KOPT-K1 (cell line): ENCODE measurements at regions not wholly inside any gene's neighbourhood (a gene's known extent, or its start where the extent isn't known, plus 50 kb on each side); places are given as distances from the start of the nearest gene placed in this dataset.

ENCODE experiments used
- H3K27ac ChIP-seq: fragments of 200-600 bp; sonication (generic); 2 replicates; pipeline ENCODE4 v1.5.1; 2016; ENCODE audit warnings: antibody characterized with exemption, mild to moderate bottlenecking, low read depth, low read length; ENCODE audit not compliant: poor library complexity, severe bottlenecking
- H3K36me3 ChIP-seq: fragments of 200-600 bp; sonication (generic); 2 replicates; pipeline ENCODE4 v1.5.1; 2017; ENCODE audit warnings: antibody characterized with exemption, mild to moderate bottlenecking, low read length, moderate library complexity; ENCODE audit not compliant: insufficient read depth
- H3K9me3 ChIP-seq: fragments of 200-600 bp; sonication (generic); 2 replicates; pipeline ENCODE4 v1.5.1; 2017; ENCODE audit warnings: antibody characterized with exemption, low read length, mild to moderate bottlenecking; ENCODE audit not compliant: insufficient read depth, poor library complexity, severe bottlenecking

DNA sequence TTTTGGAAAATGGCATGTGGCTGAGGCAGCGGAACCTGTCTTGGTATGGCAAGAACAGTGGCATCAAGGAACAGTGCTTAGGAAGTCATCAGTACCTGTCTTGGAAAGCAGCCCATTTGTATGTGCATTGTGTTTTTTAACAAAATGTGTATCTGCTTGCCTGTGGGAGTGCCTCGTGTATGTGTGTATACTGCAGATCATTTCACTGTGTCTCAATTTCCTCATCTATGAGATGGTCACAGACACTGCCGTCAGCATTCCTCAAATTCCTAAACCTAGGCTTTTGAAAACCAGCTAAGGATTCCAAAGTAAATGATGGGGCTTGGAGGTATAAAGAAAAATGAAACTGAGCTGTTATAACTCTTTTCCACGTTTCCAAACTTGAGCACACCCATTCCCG, 441.3 kb downstream of the RND3 start:
- Histone ChIP-seq H3K9me3 (no peaks in the 10 kb centered on the region), H3K27ac (no peak overlapping the region), H3K36me3 (no peaks in the 10 kb centered on the region)

DNA sequence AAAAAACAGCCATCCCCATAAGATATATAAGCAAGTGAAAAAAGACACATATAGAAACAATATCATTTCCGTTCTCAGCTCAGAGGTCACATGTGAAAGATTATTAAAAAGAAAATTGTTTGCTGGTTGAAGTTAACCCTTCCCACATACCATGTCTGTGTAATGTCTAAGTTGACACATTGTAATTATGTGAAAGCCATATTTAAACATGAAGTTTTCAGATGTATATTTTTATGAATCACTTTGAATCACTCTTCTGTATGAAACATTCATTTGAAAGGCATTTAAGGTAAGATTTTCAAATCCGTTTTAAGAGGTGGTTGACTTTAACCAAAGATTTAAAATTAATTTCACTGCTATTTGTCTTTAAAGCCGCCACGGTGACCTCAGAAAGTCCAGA, 441.9 kb downstream of the RND3 start:
- H3K9me3 ChIP-seq: no peaks in the 10 kb centered on the region
- no peaks in the 10 kb centered on the region for H3K36me3 ChIP-seq
- H3K27ac ChIP-seq: no peak overlapping the region

DNA sequence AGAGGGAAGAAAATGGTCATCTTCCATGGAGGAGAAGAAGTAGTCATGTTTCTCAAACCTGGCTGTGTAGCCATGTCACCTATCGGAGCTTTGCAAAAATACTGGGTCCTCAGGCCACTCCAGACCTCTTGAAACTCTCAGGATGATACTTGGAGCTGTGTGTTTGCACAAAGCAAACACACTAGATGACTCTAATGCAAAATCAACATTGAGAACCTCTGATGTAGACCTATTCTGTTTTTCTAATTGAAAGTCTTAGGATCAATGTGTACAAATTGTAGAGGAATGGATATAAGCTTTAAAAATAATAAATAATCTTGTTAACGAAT, 444.3 kb downstream of the RND3 start:
- H3K36me3 ChIP-seq: no peaks in the 10 kb centered on the region
- H3K9me3 ChIP-seq: no peaks in the 10 kb centered on the region
- no peak overlapping the region for H3K27ac ChIP-seq

GRCh38 chr2:150042500-150043171, 444.8 kb downstream of the RND3 start:
- no peaks in the 10 kb centered on the region for H3K36me3 ChIP-seq
- no peak overlapping the region for H3K27ac ChIP-seq
- H3K9me3 ChIP-seq: no peaks in the 10 kb centered on the region

- H3K27ac ChIP-seq: no peak overlapping the region
- no peaks in the 10 kb centered on the region for H3K36me3 ChIP-seq
- no peaks in the 10 kb centered on the region for H3K9me3 ChIP-seq
These were observed 445.6 kb downstream of the RND3 start for GRCh38 chr2:150041722-150042425.

GRCh38 chr2:150036622-150037021, 449.0 kb upstream of the MMADHC start:
- no peaks in the 10 kb centered on the region for H3K36me3 ChIP-seq
- no peaks in the 10 kb centered on the region for H3K9me3 ChIP-seq
- H3K27ac ChIP-seq: no peak overlapping the region

GRCh38 chr2:150034665-150035064, 447.1 kb upstream of the MMADHC start:
- no peaks in the 10 kb centered on the region for H3K9me3 ChIP-seq
- H3K27ac ChIP-seq: no peak overlapping the region
- no peaks in the 10 kb centered on the region for H3K36me3 ChIP-seq

GRCh38 chr2:150030436-150031190, 443.0 kb upstream of the MMADHC start:
- Histone ChIP-seq H3K9me3 (no peaks in the 10 kb centered on the region), H3K36me3 (no peaks in the 10 kb centered on the region), H3K27ac (no peak overlapping the region)

- Histone ChIP-seq H3K27ac (no peak overlapping the region), H3K9me3 (no peaks in the 10 kb centered on the region), H3K36me3 (no peaks in the 10 kb centered on the region)
These were observed 440.7 kb upstream of the MMADHC start for GRCh38 chr2:150028322-150028721.

DNA sequence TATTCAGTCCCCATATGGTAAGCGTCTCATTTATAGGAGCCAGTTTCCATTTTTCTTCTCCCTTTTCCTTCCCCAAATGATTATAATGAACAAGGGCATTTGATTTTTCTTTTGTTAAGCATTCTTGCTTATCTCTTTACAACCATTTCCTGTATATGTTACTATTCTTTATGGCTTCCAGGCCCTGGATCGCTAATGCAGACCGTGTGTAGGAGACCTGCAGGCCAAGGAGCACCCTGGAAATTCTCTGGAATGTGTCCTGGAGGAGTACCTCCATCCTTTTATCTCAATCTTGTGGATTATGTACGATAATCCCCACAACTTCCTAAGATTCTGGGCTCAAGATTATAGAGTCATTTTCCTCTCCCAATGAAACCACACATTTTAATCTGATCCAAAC, 439.6 kb upstream of the MMADHC start:
- Histone ChIP-seq H3K9me3 (no peaks in the 10 kb centered on the region), H3K27ac (no peak overlapping the region), H3K36me3 (no peaks in the 10 kb centered on the region)

DNA sequence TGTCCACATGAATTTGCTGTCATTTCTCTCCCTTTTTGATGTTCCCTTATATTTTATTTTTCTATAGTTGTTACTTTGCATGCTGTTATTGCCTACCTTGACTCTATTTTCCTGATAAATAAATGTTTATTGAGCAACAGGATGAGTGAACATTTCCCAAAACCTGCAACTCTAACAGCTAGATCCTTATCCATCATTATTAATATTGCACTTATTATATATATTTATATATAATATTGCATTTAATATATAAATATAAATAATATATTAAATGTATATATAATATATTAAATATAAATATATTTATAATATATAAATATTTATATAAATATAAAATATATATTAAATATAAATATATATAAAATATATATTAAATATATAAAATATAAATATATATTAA, 436.1 kb upstream of the MMADHC start:
- H3K9me3 ChIP-seq: no peaks in the 10 kb centered on the region

DNA sequence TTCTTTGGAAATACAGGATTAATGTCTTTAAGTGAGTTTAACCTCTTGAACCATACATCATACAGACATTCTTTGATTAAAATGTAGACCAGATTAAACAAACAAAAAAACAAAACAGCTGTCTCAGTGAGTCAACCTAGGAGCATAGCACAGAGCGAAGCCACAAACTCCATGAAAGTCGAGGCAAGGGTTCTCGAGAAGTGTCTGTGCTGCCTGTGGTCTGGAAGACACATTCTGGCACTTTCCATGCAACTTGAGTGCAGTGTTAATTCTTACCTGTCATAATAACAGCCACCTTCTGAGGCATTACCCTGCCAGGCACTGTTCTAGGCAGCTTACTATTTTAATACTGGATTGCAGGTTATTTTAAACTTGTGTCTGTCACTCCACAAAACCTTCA, 435.5 kb upstream of the MMADHC start:
- Histone ChIP-seq H3K27ac (no peak overlapping the region), H3K36me3 (no peaks in the 10 kb centered on the region), H3K9me3 (no peaks in the 10 kb centered on the region)

More for the DNA sequence above, 436.1 kb upstream of the MMADHC start:
- Histone ChIP-seq H3K36me3 (no peaks in the 10 kb centered on the region), H3K27ac (no peak overlapping the region)

DNA sequence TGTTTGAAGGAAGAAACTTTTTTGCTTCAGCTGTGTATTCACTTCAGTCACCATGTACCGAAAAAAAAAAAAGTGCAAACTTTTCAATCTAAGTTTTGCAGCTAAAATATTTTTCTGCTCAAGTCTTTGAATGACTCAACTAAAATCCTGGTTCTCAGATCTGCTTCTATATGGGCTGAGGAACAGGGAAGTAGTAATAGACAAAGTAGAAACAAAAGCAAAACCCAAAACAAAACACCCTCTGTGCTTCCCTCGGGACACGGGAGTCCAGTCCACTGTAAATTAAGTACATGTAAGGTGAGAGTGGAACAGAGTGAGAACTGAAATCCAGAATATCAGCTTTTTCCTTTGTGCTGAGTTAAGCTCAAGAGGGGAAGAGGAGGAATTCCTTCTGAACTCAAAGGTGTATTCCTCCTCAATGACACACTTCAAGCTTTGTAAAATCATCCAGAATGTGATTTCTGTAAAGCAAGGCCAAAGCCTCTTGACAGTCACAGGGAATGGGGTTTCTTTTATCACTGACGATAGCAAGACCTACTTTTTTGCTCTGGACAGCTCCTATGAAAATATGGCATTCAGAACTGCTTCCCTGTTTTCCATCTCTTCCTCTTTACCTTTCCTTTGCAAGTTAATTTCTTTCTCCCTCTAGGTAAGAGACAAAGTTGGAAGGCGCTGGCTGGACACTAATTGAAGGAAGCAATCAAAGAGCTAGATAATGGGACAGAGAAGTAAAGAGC, 433.5 kb upstream of the MMADHC start:
- Histone ChIP-seq H3K36me3 (no peaks in the 10 kb centered on the region), H3K27ac (no peak overlapping the region), H3K9me3 (no peaks in the 10 kb centered on the region)

- no peak overlapping the region for H3K27ac ChIP-seq
- no peaks in the 10 kb centered on the region for H3K36me3 ChIP-seq
- H3K9me3 ChIP-seq: no peaks in the 10 kb centered on the region
These were observed 432.6 kb upstream of the MMADHC start for GRCh38 chr2:150020221-150020620.

GRCh38 chr2:150019063-150019462, 431.5 kb upstream of the MMADHC start:
- Histone ChIP-seq H3K27ac (no peak overlapping the region), H3K36me3 (no peaks in the 10 kb centered on the region), H3K9me3 (no peaks in the 10 kb centered on the region)
